ENCODE measurements at regions not wholly inside any gene's neighbourhood (a gene's known extent, or its start where the extent isn't known, plus 50 kb on each side); places are given as distances from the start of the nearest gene placed in this dataset.

- TF ChIP-seq RNF2 (IDR thresholded peaks at IDR 0.05; ENCODE audit: borderline replicate concordance, low read depth, low read length, missing control alignments, poor library complexity, severe bottlenecking): no peak
- no peak for TF ChIP-seq CREB1 (IDR thresholded peaks at IDR 0.05)
- no peak for TF ChIP-seq EZH2 (IDR thresholded peaks at IDR 0.05; ENCODE audit: low read depth, low read length, severe bottlenecking)
- TF ChIP-seq CTCF (IDR thresholded peaks at IDR 0.05; ENCODE audit: control extremely low read depth in 1 of 3, insufficient read depth in 1 of 3, low read depth in 1 of 3, low read length in 3 of 3): no peak
- TF ChIP-seq RAD21 (IDR thresholded peaks at IDR 0.05 in 1 of 2, conservative IDR thresholded peaks at IDR 0.05 in 1 of 2; ENCODE audit: low read depth in 2 of 2, low read length in 2 of 2): no peak
- TF ChIP-seq KDM1A (IDR thresholded peaks at IDR 0.05; ENCODE audit: borderline replicate concordance, low read length): no peak
- no peak for TF ChIP-seq JUN (IDR thresholded peaks at IDR 0.05; ENCODE audit: low read depth, low read length)
- TF ChIP-seq TAF1 (IDR thresholded peaks at IDR 0.05; ENCODE audit: low read depth, low read length): no peak
- no peak for TF ChIP-seq CEBPB (IDR thresholded peaks at IDR 0.05; ENCODE audit: low read depth, low read length)
- no peak for TF ChIP-seq SIN3A (conservative IDR thresholded peaks at IDR 0.05 in 1 of 2, IDR thresholded peaks at IDR 0.05 in 1 of 2; ENCODE audit: low read depth in 1 of 2, low read length in 2 of 2)
- no peak for TF ChIP-seq POLR2AphosphoS5 (IDR thresholded peaks at IDR 0.05; ENCODE audit: low read depth, low read length)
- TF ChIP-seq CHD1 (IDR thresholded peaks at IDR 0.05; ENCODE audit: low read depth, low read length): no peak
- no peak for TF ChIP-seq RFX5 (IDR thresholded peaks at IDR 0.05; ENCODE audit: borderline replicate concordance, low read depth, low read length)
Measured at GRCh38 chr7:68663392-68663791, 934.9 kb upstream of the AUTS2 start.

Measured in H1 (cell line).